Stimulated activated CD8-positive, alpha-beta memory T cell treated with anti-CD3 and anti-CD28 coated beads, Interleukin-15, amount 100 ng/mL, for 48 hours (primary cell): ENCODE measurements at regions not wholly inside any gene's neighbourhood (a gene's known extent, or its start where the extent isn't known, plus 50 kb on each side); places are given as distances from the start of the nearest gene placed in this dataset.

Experiments used
- DNase-seq, 2 donors: peaks; one replicate each; pipeline ENCODE4 v3.0.0-alpha.2; 2020; ENCODE audit warnings: low read depth in 2 of 2

GRCh38 chr6:141677598-141678211 is 455.0 kb upstream of the GJE1 start:
- DNase-seq = no peak

- DNase-seq = no peak
Observed at GRCh38 chr6:141675957-141676356, 456.8 kb upstream of the GJE1 start.

- DNase-seq = no peak
Observed at GRCh38 chr6:141669141-141669540, 463.6 kb upstream of the GJE1 start.

- DNase-seq = no peak
Observed at GRCh38 chr6:141667580-141668309, 465.0 kb upstream of the GJE1 start.

GRCh38 chr6:141666187-141666586 is 466.5 kb upstream of the GJE1 start:
- DNase-seq = no peak

- DNase-seq = no peak
Observed at GRCh38 chr6:141664744-141665143, 468.0 kb upstream of the GJE1 start.

- no peak for DNase-seq
Observed at GRCh38 chr6:141659582-141659981, 473.1 kb upstream of the GJE1 start.

GRCh38 chr6:141658696-141659095 is 474.0 kb upstream of the GJE1 start:
- DNase-seq = no peak

GRCh38 chr6:141657812-141658211 is 474.9 kb upstream of the GJE1 start:
- DNase-seq = no peak

- no peak for DNase-seq
Observed at GRCh38 chr6:141653590-141653989, 479.1 kb upstream of the GJE1 start.

GRCh38 chr6:141641951-141642350 is 490.8 kb upstream of the GJE1 start:
- DNase-seq = no peak

- no peak for DNase-seq
Observed at GRCh38 chr6:141641406-141641805, 491.3 kb upstream of the GJE1 start.

GRCh38 chr6:141635621-141636020 is 497.1 kb upstream of the GJE1 start:
- DNase-seq = no peak

GRCh38 chr6:141634269-141634668 is 498.5 kb upstream of the GJE1 start:
- no peak for DNase-seq

GRCh38 chr6:141624301-141624700 is 508.4 kb upstream of the GJE1 start:
- DNase-seq = no peak

- no peak for DNase-seq
Observed at GRCh38 chr6:141618180-141618581, 514.5 kb upstream of the GJE1 start.

- no peak for DNase-seq
Observed at GRCh38 chr6:141610741-141611140, 522.0 kb upstream of the GJE1 start.

GRCh38 chr6:141607956-141608355 is 524.8 kb upstream of the GJE1 start:
- DNase-seq = no peak

GRCh38 chr6:141598487-141598886 is 534.2 kb upstream of the GJE1 start:
- DNase-seq = no peak

- no peak for DNase-seq
Observed at GRCh38 chr6:141594874-141595273, 537.9 kb upstream of the GJE1 start.

- no peak for DNase-seq
Observed at GRCh38 chr6:141593311-141593710, 539.4 kb upstream of the GJE1 start.

GRCh38 chr6:141587482-141588266 is 545.1 kb upstream of the GJE1 start:
- no peak for DNase-seq

- DNase-seq = no peak
Observed at GRCh38 chr6:141580988-141581552, 551.7 kb upstream of the GJE1 start.
